GM12864 (cell line): ENCODE measurements at regions not wholly inside any gene's neighbourhood (a gene's known extent, or its start where the extent isn't known, plus 50 kb on each side); places are given as distances from the start of the nearest gene placed in this dataset.

Experiments used
- DNase-seq: peaks from one replicate; pipeline ENCODE4 v3.0.0-alpha.2; 2011; ENCODE audit warnings: low read depth
- H3K4me3 ChIP-seq: 2 replicates; pipeline ENCODE4 v1.5.1; 2011; ENCODE audit warnings: mild to moderate bottlenecking, low read depth, low read length, control low read depth
- CTCF ChIP-seq: IDR thresholded peaks from 2 replicates; pipeline ENCODE4 v1.5.1; 2011; ENCODE audit warnings: low read depth, mild to moderate bottlenecking, moderate library complexity, low read length, control low read depth, inconsistent platforms; ENCODE audit errors: missing control alignments

GRCh38 chrX:45347877-45348276 is 147.2 kb upstream of the DIPK2B start:
- no peak for DNase-seq
- TF ChIP-seq CTCF, result no peak
- H3K4me3 ChIP-seq, result no peak overlapping the region

- no peak for DNase-seq
- H3K4me3 ChIP-seq, result no peak overlapping the region
- TF ChIP-seq CTCF, result no peak
Observed at GRCh38 chrX:45344594-45344993, 143.9 kb upstream of the DIPK2B start.

GRCh38 chrX:45329217-45329616 is 128.5 kb upstream of the DIPK2B start:
- TF ChIP-seq CTCF, result no peak
- DNase-seq, result no peak
- H3K4me3 ChIP-seq, result no peak overlapping the region

GRCh38 chrX:45324941-45325340 is 124.3 kb upstream of the DIPK2B start:
- no peak for TF ChIP-seq CTCF
- H3K4me3 ChIP-seq, result no peak overlapping the region
- DNase-seq, result no peak

- DNase-seq, result no peak
- no peak for TF ChIP-seq CTCF
- H3K4me3 ChIP-seq, result no peak overlapping the region
Observed at GRCh38 chrX:45323387-45323786, 122.7 kb upstream of the DIPK2B start.

GRCh38 chrX:45322820-45323219 is 122.1 kb upstream of the DIPK2B start:
- DNase-seq, result no peak
- TF ChIP-seq CTCF, result no peak
- H3K4me3 ChIP-seq, result no peak overlapping the region

- no peak for DNase-seq
- H3K4me3 ChIP-seq, result no peak overlapping the region
- TF ChIP-seq CTCF, result no peak
Observed at GRCh38 chrX:45322382-45322781, 121.7 kb upstream of the DIPK2B start.
